ENCODE measurements at regions not wholly inside any gene's neighbourhood (a gene's known extent, or its start where the extent isn't known, plus 50 kb on each side); places are given as distances from the start of the nearest gene placed in this dataset.

DNA sequence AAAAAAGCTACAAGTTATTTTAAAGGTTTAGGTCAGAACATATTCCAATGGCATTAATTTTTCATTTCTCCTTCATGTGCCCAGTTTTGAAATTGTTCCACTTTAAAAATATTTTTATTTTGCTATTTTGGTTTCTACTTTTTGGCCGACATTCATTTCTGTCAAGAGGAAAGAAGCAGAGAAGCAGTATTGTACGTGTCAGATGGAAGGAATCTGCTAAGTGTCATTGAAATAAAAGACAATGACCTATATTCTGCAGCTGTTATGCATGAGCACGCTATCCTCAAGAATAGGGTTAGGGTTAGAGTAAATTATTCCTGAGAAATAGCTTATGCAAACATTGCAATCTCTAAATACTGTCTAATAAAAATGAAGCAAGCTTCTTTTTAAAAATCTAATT, 941.7 kb downstream of the TUSC7 start:
- TF ChIP-seq REST (IDR thresholded peaks at IDR 0.05; ENCODE audit: insufficient read depth in 1 of 2, low read depth in 2 of 2, low read length in 2 of 2) (no peak), TAF1 (IDR thresholded peaks at IDR 0.05; ENCODE audit: borderline replicate concordance, insufficient read depth, low read length) (no peak), FOXP2 (optimal IDR thresholded peaks at IDR 0.05; ENCODE audit: borderline replicate concordance, extremely low read depth, extremely low read length, insufficient read depth) (no peak), SIN3A (IDR thresholded peaks at IDR 0.05; ENCODE audit: borderline replicate concordance, insufficient read depth, low read length) (no peak), POLR2AphosphoS5 (IDR thresholded peaks at IDR 0.05; ENCODE audit: low read depth, low read length) (no peak)

Data from PFSK-1 (cell line).